MM.1S (cell line): ENCODE measurements at regions not wholly inside any gene's neighbourhood (a gene's known extent, or its start where the extent isn't known, plus 50 kb on each side); places are given as distances from the start of the nearest gene placed in this dataset.

ENCODE experiments used
- DNase-seq: peaks from one replicate; pipeline ENCODE4 v3.0.0-alpha.2; 2015
- H2AFZ ChIP-seq: fragments of 300-600 bp; sonication (generic); 2 replicates; pipeline ENCODE4 v1.6.0; 2016; ENCODE audit warnings: antibody characterized with exemption, low read length
- H3F3A ChIP-seq: fragments of 300-600 bp; sonication (generic); 2 replicates; pipeline ENCODE4 v1.6.1; 2016; ENCODE audit warnings: mild to moderate bottlenecking, antibody characterized with exemption, low read length, moderate library complexity, mixed read lengths; ENCODE audit not compliant: insufficient read depth
- H3K27ac ChIP-seq: fragments of 300-600 bp; sonication (generic); 2 replicates; pipeline ENCODE4 v1.5.1; 2016; ENCODE audit warnings: mild to moderate bottlenecking, low read length
- H3K27me3 ChIP-seq: fragments of 300-600 bp; sonication (generic); replicated peaks from 2 replicates; pipeline ENCODE4 v1.6.0; 2016; ENCODE audit warnings: low read length; ENCODE audit not compliant: insufficient read depth
- H3K36me3 ChIP-seq: fragments of 300-600 bp; sonication (generic); replicated peaks from 2 replicates; pipeline ENCODE4 v1.6.1; 2016; ENCODE audit warnings: mild to moderate bottlenecking, low read length, mixed read lengths; ENCODE audit not compliant: insufficient read depth
- H3K4me1 ChIP-seq: fragments of 300-600 bp; sonication (generic); 2 replicates; pipeline ENCODE4 v1.6.1; 2016; ENCODE audit warnings: low read length, mixed read lengths
- H3K4me2 ChIP-seq: fragments of 300-600 bp; sonication (generic); 2 replicates; pipeline ENCODE4 v1.6.0; 2016; ENCODE audit warnings: low read depth, low read length
- H3K4me3 ChIP-seq: fragments of 300-600 bp; sonication (generic); 2 replicates; pipeline ENCODE4 v1.5.1; 2016; ENCODE audit warnings: low read length, mixed read lengths
- H3K79me2 ChIP-seq: fragments of 300-600 bp; sonication (generic); 2 replicates; pipeline ENCODE4 v1.6.1; 2016; ENCODE audit warnings: mixed run types, low read length, mixed read lengths
- H3K9ac ChIP-seq: fragments of 300-600 bp; sonication (generic); 2 replicates; pipeline ENCODE4 v1.6.1; 2016; ENCODE audit warnings: low read length, mixed read lengths
- H3K9me2 ChIP-seq: fragments of 300-600 bp; sonication (generic); replicated peaks from 2 replicates; pipeline ENCODE4 v1.6.1; 2016; ENCODE audit warnings: mild to moderate bottlenecking, low read length, mixed read lengths; ENCODE audit not compliant: insufficient read depth
- H3K9me3 ChIP-seq: fragments of 300-600 bp; sonication (generic); replicated peaks from 2 replicates; pipeline ENCODE4 v1.6.1; 2016; ENCODE audit warnings: mild to moderate bottlenecking, low read length, mixed read lengths; ENCODE audit not compliant: insufficient read depth
- H4K20me1 ChIP-seq: fragments of 300-600 bp; sonication (generic); 2 replicates; pipeline ENCODE4 v1.6.1; 2016; ENCODE audit warnings: mild to moderate bottlenecking, low read length, moderate library complexity, mixed read lengths; ENCODE audit not compliant: insufficient read depth
- EZH2 ChIP-seq: fragments of 300-600 bp; sonication (generic); optimal IDR thresholded peaks from 2 replicates; pipeline ENCODE3; 2017; ENCODE audit warnings: low read depth, mild to moderate bottlenecking, antibody characterized with exemption, low read length, mixed read lengths
- EZH2phosphoT487 ChIP-seq: fragments of 300-600 bp; sonication (generic); IDR thresholded peaks from 2 replicates; pipeline ENCODE4 v1.6.1; 2018; ENCODE audit warnings: antibody characterized with exemption, low read length
- TF ChIP-seq, protein P1 (sequence below): fragments of 300-600 bp; sonication (generic); IDR thresholded peaks from 2 replicates; pipeline ENCODE4 v1.5.1; 2016; ENCODE audit warnings: antibody characterized with exemption, low read length, mixed read lengths

DNA sequence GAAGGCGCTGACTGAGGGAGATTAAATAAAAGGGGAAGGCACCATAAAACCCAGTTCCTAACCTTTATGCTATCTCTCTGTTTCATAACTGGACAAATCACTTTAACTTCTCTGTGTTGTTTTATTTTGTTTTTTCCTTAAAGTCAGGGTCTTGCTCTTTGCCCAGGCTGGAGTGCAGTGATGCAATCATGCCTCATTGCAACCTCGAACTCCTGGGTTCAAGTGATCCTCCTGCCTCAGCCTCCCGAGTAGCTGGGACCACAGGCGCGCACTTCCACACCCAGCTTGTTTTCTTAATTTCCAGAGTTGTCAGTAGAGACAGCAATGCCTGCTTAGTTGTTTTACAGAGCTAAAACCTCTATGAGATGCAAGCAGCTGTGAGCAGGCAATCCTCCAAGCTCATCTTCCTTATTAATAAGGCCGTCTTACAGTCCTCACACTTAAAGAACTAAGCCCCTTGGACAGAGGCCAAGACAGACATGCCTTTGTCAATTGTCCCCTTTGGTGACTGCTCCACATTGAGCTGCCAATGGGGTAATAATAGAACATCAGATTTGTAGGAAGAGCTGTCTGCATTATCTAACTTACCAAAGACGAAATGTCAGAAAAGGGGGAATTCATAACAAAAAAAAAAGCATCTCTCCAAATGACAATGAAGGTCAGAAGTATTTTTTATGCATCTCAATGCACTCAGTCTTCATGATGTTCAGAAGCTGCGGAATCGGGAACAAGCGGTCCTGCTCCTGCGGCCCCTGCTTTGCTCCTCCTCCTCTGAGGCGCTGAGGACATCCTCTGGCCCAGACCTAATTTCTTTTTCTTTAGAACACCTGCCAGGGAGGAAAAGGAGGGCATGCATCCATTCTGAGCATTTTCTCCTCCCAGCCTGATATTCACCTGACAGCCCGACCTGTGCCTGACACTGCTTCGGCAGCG lies 62.7 kb upstream of the RNF32 start:
- DNase-seq = no peak
- no peaks in the 10 kb centered on the region for H3F3A ChIP-seq
- TF ChIP-seq EZH2 (no peak), EZH2phosphoT487 (no peak)
- TF ChIP-seq, protein P1, sequence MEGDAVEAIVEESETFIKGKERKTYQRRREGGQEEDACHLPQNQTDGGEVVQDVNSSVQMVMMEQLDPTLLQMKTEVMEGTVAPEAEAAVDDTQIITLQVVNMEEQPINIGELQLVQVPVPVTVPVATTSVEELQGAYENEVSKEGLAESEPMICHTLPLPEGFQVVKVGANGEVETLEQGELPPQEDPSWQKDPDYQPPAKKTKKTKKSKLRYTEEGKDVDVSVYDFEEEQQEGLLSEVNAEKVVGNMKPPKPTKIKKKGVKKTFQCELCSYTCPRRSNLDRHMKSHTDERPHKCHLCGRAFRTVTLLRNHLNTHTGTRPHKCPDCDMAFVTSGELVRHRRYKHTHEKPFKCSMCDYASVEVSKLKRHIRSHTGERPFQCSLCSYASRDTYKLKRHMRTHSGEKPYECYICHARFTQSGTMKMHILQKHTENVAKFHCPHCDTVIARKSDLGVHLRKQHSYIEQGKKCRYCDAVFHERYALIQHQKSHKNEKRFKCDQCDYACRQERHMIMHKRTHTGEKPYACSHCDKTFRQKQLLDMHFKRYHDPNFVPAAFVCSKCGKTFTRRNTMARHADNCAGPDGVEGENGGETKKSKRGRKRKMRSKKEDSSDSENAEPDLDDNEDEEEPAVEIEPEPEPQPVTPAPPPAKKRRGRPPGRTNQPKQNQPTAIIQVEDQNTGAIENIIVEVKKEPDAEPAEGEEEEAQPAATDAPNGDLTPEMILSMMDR = no peak

DNA sequence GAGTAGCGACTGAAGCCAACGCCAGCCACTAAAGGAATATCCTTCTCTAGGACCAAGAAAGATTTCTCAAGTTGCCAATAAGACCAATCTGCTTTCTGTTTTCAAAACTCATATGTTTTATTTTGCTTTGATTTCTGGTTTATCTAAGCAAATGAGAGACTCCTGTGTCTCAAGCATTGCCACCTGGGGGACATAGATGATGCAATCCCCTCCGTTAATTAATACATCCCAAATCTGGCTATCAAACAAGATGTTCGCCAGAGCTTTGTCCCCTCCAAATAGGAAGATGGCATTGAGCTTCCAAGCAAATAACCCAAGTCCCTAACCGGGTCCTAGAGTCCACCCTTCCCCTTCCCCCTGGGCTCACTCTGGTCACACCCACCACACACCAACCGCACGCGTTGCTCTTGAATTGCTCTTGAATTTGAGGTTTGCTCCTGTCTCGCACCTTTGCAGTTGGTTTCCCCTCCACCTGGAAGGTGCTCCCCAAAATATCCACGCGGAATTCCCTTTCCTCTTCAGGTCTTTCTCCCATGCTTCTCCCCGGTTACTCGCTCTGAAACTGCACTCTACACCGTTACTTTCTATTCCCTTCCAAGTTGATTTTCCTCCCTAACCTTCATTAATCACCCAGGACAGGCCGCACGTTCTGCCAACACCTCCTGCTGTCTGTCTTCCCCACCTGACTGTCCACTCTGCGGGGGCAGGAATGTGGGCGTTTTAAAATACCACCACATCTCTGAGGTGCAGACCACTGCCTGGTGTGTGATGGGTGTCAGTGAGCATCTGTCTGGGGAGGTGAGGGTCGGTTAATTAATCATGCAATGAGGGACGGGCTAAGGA lies 64.1 kb upstream of the RNF32 start:
- Histone ChIP-seq H3F3A (no peaks in the 10 kb centered on the region), H3K9me2 (no peaks in the 10 kb centered on the region), H3K9me3 (no peaks in the 10 kb centered on the region), H2AFZ (no peak overlapping the region), H3K36me3 (no peaks in the 10 kb centered on the region), H3K79me2 (no peaks in the 10 kb centered on the region), H3K27ac (no peak overlapping the region), H3K4me2 (no peak overlapping the region), H3K27me3 (0 out of 2 replicates have a peak, but pooled peaks cover 10% of the 10 kb centered on the region), H3K4me1 (no peaks in the 10 kb centered on the region), H3K4me3 (no peak overlapping the region), H4K20me1 (no peaks in the 10 kb centered on the region), H3K9ac (no peak overlapping the region)
- TF ChIP-seq EZH2phosphoT487 = no peak
- TF ChIP-seq, protein P1 = no peak
- TF ChIP-seq EZH2 = no peak
- no peak for DNase-seq

More for the DNA sequence above, 62.7 kb upstream of the RNF32 start:
- Histone ChIP-seq H3K9me3 (no peaks in the 10 kb centered on the region), H3K27ac (no peak overlapping the region), H3K9ac (no peak overlapping the region), H3K4me2 (no peak overlapping the region), H3K4me3 (no peak overlapping the region), H4K20me1 (no peaks in the 10 kb centered on the region), H3K9me2 (no peaks in the 10 kb centered on the region), H2AFZ (no peak overlapping the region), H3K79me2 (no peaks in the 10 kb centered on the region), H3K27me3 (0 out of 2 replicates have a peak, but pooled peaks cover 10% of the 10 kb centered on the region), H3K4me1 (no peaks in the 10 kb centered on the region), H3K36me3 (no peaks in the 10 kb centered on the region)

DNA sequence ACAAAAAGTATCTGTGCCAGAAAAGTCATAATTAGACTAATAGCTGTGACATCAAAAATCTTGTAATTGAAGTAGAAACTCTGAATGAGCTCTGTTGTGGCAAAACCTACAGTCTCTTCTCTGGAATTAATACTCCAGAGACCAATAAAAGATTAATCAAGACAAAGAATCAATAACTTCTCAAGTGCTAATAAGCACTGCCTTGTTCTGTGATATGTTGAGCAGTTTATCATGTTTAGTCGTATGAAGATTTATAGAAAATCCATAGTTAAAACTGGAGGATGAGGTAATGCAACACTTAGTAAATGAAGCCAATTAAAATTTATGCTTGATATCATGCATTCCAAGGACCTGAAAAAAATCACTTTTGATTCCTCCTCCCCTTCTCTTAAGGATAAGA lies 72.3 kb upstream of the RNF32 start:
- no peak overlapping the region for H3K27ac ChIP-seq

More for the DNA sequence above, 72.3 kb upstream of the RNF32 start:
- no peaks in the 10 kb centered on the region for H3K27me3 ChIP-seq
- DNase-seq = no peak
- TF ChIP-seq, protein P1 = no peak
- TF ChIP-seq EZH2 (no peak), EZH2phosphoT487 (no peak)
- no peaks in the 10 kb centered on the region for H3K79me2 ChIP-seq
- no peaks in the 10 kb centered on the region for H4K20me1 ChIP-seq
- H3K4me3 ChIP-seq = no peak overlapping the region
- no peaks in the 10 kb centered on the region for H3K4me1 ChIP-seq
- H3K9ac ChIP-seq = no peak overlapping the region
- no peak overlapping the region for H2AFZ ChIP-seq
- H3K9me3 ChIP-seq = no peaks in the 10 kb centered on the region
- no peaks in the 10 kb centered on the region for H3K36me3 ChIP-seq
- no peaks in the 10 kb centered on the region for H3F3A ChIP-seq
- H3K4me2 ChIP-seq = no peak overlapping the region
- H3K9me2 ChIP-seq = no peaks in the 10 kb centered on the region
